ENCODE measurements at regions not wholly inside any gene's neighbourhood (a gene's known extent, or its start where the extent isn't known, plus 50 kb on each side); places are given as distances from the start of the nearest gene placed in this dataset.

DNA sequence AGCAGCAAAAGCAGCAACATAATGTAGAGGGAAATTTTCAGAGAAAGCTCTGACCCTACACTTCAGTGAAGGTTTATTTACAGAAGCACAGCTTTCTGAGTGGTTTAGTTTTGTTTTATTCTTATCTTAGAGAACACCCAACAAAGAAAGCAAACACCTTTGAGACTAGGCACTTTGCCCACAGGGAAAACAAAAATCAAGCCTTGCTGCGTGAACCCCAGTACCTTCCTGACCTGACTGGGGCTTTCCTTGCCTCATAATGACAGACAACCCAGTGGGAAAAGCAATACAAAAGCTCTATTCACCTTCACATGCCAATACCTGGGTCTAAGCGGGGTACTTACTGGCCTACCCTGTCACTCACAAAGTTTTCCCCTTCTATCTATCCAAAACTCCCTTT is 189.8 kb downstream of the HINT1 start:
- WGBS, 2 donors (ENCODE audit: low coverage in 1 of 2): 40 to 100% methylated on average over 1 to 2 of the region's 2 CpGs
- H3K4me3 ChIP-seq: no peak overlapping the region
- no peak for DNase-seq
- no peak overlapping the region for H3K27ac ChIP-seq
- in situ Hi-C loops (cut with MboI; ENCODE audit: low pct_ligation_motif_present in 1 of 4, low pct_unique_long_range_greater_than_20kb in 1 of 4, low sequenced_read_pairs in 3 of 4) (no loop called here), intact Hi-C loops (cut with DNase I; ENCODE audit: low total_unique reads) (no loop called here)
- no peaks in the 10 kb centered on the region for H3K9me3 ChIP-seq
- H3K36me3 ChIP-seq: no peaks in the 10 kb centered on the region
- TF ChIP-seq POLR2A (IDR thresholded peaks at IDR 0.05) (no peak), POLR2AphosphoS5 (IDR thresholded peaks at IDR 0.05) (no peak), EP300 (IDR thresholded peaks at IDR 0.05; ENCODE audit: low read depth) (no peak)
- TF ChIP-seq, protein P1, sequence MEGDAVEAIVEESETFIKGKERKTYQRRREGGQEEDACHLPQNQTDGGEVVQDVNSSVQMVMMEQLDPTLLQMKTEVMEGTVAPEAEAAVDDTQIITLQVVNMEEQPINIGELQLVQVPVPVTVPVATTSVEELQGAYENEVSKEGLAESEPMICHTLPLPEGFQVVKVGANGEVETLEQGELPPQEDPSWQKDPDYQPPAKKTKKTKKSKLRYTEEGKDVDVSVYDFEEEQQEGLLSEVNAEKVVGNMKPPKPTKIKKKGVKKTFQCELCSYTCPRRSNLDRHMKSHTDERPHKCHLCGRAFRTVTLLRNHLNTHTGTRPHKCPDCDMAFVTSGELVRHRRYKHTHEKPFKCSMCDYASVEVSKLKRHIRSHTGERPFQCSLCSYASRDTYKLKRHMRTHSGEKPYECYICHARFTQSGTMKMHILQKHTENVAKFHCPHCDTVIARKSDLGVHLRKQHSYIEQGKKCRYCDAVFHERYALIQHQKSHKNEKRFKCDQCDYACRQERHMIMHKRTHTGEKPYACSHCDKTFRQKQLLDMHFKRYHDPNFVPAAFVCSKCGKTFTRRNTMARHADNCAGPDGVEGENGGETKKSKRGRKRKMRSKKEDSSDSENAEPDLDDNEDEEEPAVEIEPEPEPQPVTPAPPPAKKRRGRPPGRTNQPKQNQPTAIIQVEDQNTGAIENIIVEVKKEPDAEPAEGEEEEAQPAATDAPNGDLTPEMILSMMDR (IDR thresholded peaks at IDR 0.05): no peak
- peaks cover 0 to 3% (median 0%) of the 10 kb centered on the region in 4 donors for H3K4me1 ChIP-seq
- H3K27me3 ChIP-seq: no peaks in the 10 kb centered on the region

DNA sequence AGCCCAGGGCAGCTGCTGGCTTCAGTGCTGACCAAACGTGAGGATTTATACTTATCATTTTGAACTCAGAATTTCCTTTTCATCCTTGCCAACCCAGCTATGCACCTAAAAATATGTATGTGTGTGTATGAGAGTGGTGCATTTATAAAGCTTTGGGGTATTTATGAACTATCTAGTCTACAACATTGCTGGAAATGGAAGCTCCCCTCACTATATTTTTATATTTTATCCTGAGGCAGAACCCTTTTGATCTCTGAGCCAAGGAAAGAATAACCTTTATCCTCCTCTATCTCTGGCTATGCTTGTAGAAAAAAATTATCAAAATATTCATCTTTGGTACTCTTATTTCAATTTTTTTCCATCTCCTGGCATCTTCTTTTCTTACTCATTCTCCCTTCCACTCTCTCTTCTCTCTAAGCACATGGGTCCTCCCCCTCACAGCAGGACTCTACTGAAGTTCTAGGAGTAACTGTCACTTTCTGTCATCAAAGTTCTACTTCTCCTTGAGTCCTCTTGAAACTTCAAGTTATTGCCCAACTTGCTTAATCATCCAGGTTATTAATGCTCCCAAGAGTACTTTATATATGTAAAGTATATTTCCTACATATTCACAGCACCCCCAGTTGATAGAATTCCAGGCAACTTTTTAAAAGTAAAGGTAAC is 190.9 kb downstream of the HINT1 start:
- 32% methylated on average over 1 of the region's 1 CpG; no CpG with 5 or more reads in 1 of the 2 donors for WGBS, 2 donors (ENCODE audit: low coverage in 1 of 2)
- DNase-seq: no peak
- H3K27me3 ChIP-seq: no peaks in the 10 kb centered on the region
- H3K4me1 ChIP-seq: peaks cover 0 to 3% (median 0%) of the 10 kb centered on the region in 4 donors
- no peak overlapping the region for H3K27ac ChIP-seq
- no peak overlapping the region for H3K4me3 ChIP-seq
- intact Hi-C loops (cut with DNase I; ENCODE audit: low total_unique reads): no loop called here
- H3K9me3 ChIP-seq: no peaks in the 10 kb centered on the region
- no peaks in the 10 kb centered on the region for H3K36me3 ChIP-seq
- in situ Hi-C loops (cut with MboI; ENCODE audit: low pct_ligation_motif_present in 1 of 4, low pct_unique_long_range_greater_than_20kb in 1 of 4, low sequenced_read_pairs in 3 of 4): no loop called here
- TF ChIP-seq POLR2AphosphoS5 (IDR thresholded peaks at IDR 0.05): no peak

DNA sequence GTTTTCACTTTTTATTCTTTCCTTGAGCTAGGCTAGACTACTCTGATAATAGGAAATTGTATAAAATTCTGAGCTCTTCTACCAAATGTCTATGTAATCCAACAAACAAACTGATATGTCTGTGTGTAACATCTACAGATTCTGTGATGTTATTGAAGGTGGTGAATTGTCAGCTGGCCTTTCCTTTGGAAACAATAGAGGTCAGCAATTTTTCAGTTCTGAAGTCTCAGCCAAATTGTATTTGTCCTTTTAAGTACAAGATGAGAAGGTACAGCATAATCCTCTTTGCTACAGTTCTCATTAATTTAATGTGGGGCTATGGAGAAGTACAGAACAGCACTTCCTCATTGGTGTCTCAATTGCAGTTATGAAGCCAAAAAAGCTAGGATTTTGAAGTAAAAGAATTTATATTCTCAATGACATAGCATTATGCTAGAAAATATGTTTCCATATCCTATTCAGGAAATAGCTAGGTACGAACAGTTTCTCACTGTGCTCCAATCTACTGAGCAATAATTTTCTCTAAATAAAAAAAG is 198.0 kb downstream of the HINT1 start:
- Histone ChIP-seq H3K4me3 (no peak overlapping the region), H3K27me3 (no peaks in the 10 kb centered on the region), H3K4me1 (peaks cover 0 to 19% (median 7%) of the 10 kb centered on the region in 4 donors), H3K9me3 (no peaks in the 10 kb centered on the region), H3K36me3 (no peaks in the 10 kb centered on the region), H3K27ac (no peak overlapping the region)
- no peak for DNase-seq
- in situ Hi-C loops (cut with MboI; ENCODE audit: low pct_ligation_motif_present in 1 of 4, low pct_unique_long_range_greater_than_20kb in 1 of 4, low sequenced_read_pairs in 3 of 4): no loop called here
- 18 to 20% methylated on average over 1 of the region's 1 CpG for WGBS, 2 donors (ENCODE audit: low coverage in 1 of 2)
- intact Hi-C loops (cut with DNase I; ENCODE audit: low total_unique reads): no loop called here
- TF ChIP-seq POLR2A (IDR thresholded peaks at IDR 0.05): no peak
- TF ChIP-seq EP300 (IDR thresholded peaks at IDR 0.05; ENCODE audit: low read depth): no peak
- TF ChIP-seq, protein P1 (IDR thresholded peaks at IDR 0.05): no peak
- TF ChIP-seq POLR2AphosphoS5 (IDR thresholded peaks at IDR 0.05): no peak

DNA sequence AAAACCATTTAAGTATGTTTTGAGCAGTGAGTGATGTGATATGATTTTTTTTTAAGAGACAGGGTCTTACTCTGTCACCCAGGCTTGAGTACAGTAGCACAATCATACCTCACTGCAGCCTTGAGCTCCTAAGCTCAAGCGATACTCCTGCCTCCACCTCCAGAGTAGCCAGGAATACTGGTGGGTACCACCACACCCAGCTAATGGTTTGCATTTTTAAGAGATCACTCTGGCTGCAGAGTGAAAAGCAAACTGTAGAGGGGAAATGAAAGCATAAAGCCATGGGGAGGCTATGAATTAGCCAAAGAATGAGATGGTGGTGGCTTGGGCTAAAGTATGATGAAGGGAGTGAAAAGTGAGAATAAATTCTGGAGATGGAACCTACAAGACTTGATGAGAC is 199.1 kb downstream of the HINT1 start:
- H3K36me3 ChIP-seq: no peaks in the 10 kb centered on the region
- no peak overlapping the region for H3K27ac ChIP-seq
- H3K4me1 ChIP-seq: peaks cover 0 to 19% (median 7%) of the 10 kb centered on the region in 4 donors
- TF ChIP-seq, protein P1 (IDR thresholded peaks at IDR 0.05): no peak
- TF ChIP-seq POLR2AphosphoS5 (IDR thresholded peaks at IDR 0.05) (no peak), POLR2A (IDR thresholded peaks at IDR 0.05) (no peak), EP300 (IDR thresholded peaks at IDR 0.05; ENCODE audit: low read depth) (no peak)
- no peaks in the 10 kb centered on the region for H3K9me3 ChIP-seq
- H3K4me3 ChIP-seq: no peak overlapping the region
- H3K27me3 ChIP-seq: no peaks in the 10 kb centered on the region
- in situ Hi-C loops (cut with MboI; ENCODE audit: low pct_ligation_motif_present in 1 of 4, low pct_unique_long_range_greater_than_20kb in 1 of 4, low sequenced_read_pairs in 3 of 4) (no loop called here), intact Hi-C loops (cut with DNase I; ENCODE audit: low total_unique reads) (no loop called here)
- no peak for DNase-seq
- 74 to 88% methylated on average over 1 of the region's 1 CpG for WGBS, 2 donors (ENCODE audit: low coverage in 1 of 2)

Measured in transverse colon (tissue), 4 donors.